ENCODE measurements at regions not wholly inside any gene's neighbourhood (a gene's known extent, or its start where the extent isn't known, plus 50 kb on each side); places are given as distances from the start of the nearest gene placed in this dataset.

- Mint-ChIP-seq H3K4me3 (ENCODE audit: unreplicated experiment) (no peak overlapping the region), H3K27me3 (ENCODE audit: insufficient read depth, unreplicated experiment) (no peaks in the 10 kb centered on the region), H3K27ac (ENCODE audit: low read depth, unreplicated experiment) (no peak overlapping the region), H3K9me3 (ENCODE audit: unreplicated experiment) (no peaks in the 10 kb centered on the region), H3K36me3 (ENCODE audit: insufficient read depth, unreplicated experiment) (no peaks in the 10 kb centered on the region), H3K4me1 (ENCODE audit: insufficient read depth, unreplicated experiment) (no peaks in the 10 kb centered on the region)
- TF ChIP-seq CTCF (IDR thresholded peaks at IDR 0.05; ENCODE audit: unreplicated experiment) = no peak
- intact Hi-C loops (cut with micrococcal nuclease) = no loop called here
- CTCF ChIA-PET = interaction anchor here (0.6 kb wide), 1 partner anchor 105 kb away, joined by 3 read pairs; no protein-coding TSS in a partner anchor
- BruUV-seq (replicated peaks) = no TSS peak
- POLR2A ChIA-PET = interaction anchor here (0.7 kb wide), 1 partner anchor 259 kb away, joined by 3 read pairs; no protein-coding TSS in a partner anchor
- DNase-seq (ENCODE audit: unreplicated experiment) = no peak
Measured at GRCh38 chr2:6671913-6672312, 193.8 kb downstream of the CMPK2 start.

GRCh38 chr2:6674381-6674780 is 191.3 kb downstream of the CMPK2 start:
- Mint-ChIP-seq H3K4me1 (ENCODE audit: insufficient read depth, unreplicated experiment) (no peaks in the 10 kb centered on the region), H3K4me3 (ENCODE audit: unreplicated experiment) (no peak overlapping the region), H3K27me3 (ENCODE audit: insufficient read depth, unreplicated experiment) (no peaks in the 10 kb centered on the region), H3K36me3 (ENCODE audit: insufficient read depth, unreplicated experiment) (no peaks in the 10 kb centered on the region), H3K9me3 (ENCODE audit: unreplicated experiment) (no peaks in the 10 kb centered on the region), H3K27ac (ENCODE audit: low read depth, unreplicated experiment) (no peak overlapping the region)
- ChIA-PET CTCF (no interaction called here), POLR2A (no interaction called here)
- TF ChIP-seq CTCF (IDR thresholded peaks at IDR 0.05; ENCODE audit: unreplicated experiment) = no peak
- BruUV-seq (replicated peaks) = no TSS peak
- intact Hi-C loops (cut with micrococcal nuclease) = no loop called here
- no peak for DNase-seq (ENCODE audit: unreplicated experiment)

- no peak for TF ChIP-seq CTCF (IDR thresholded peaks at IDR 0.05; ENCODE audit: unreplicated experiment)
- BruUV-seq (replicated peaks) = no TSS peak
- no peaks in the 10 kb centered on the region for H3K27me3 Mint-ChIP-seq (ENCODE audit: insufficient read depth, unreplicated experiment)
- no peak overlapping the region for H3K4me3 Mint-ChIP-seq (ENCODE audit: unreplicated experiment)
- no peaks in the 10 kb centered on the region for H3K4me1 Mint-ChIP-seq (ENCODE audit: insufficient read depth, unreplicated experiment)
- H3K36me3 Mint-ChIP-seq (ENCODE audit: insufficient read depth, unreplicated experiment) = no peaks in the 10 kb centered on the region
- intact Hi-C loops (cut with micrococcal nuclease) = no loop called here
- DNase-seq (ENCODE audit: unreplicated experiment) = no peak
- ChIA-PET CTCF (no interaction called here), POLR2A (no interaction called here)
- no peaks in the 10 kb centered on the region for H3K9me3 Mint-ChIP-seq (ENCODE audit: unreplicated experiment)
- H3K27ac Mint-ChIP-seq (ENCODE audit: low read depth, unreplicated experiment) = no peak overlapping the region
Measured at GRCh38 chr2:6675791-6676190, 189.9 kb downstream of the CMPK2 start.

GRCh38 chr2:6676241-6676640 is 189.5 kb downstream of the CMPK2 start:
- intact Hi-C loops (cut with micrococcal nuclease) = no loop called here
- no peak for DNase-seq (ENCODE audit: unreplicated experiment)
- Mint-ChIP-seq H3K27me3 (ENCODE audit: insufficient read depth, unreplicated experiment) (no peaks in the 10 kb centered on the region), H3K4me3 (ENCODE audit: unreplicated experiment) (no peak overlapping the region), H3K9me3 (ENCODE audit: unreplicated experiment) (no peaks in the 10 kb centered on the region), H3K4me1 (ENCODE audit: insufficient read depth, unreplicated experiment) (no peaks in the 10 kb centered on the region), H3K27ac (ENCODE audit: low read depth, unreplicated experiment) (no peak overlapping the region), H3K36me3 (ENCODE audit: insufficient read depth, unreplicated experiment) (no peaks in the 10 kb centered on the region)
- ChIA-PET POLR2A (no interaction called here), CTCF (no interaction called here)
- TF ChIP-seq CTCF (IDR thresholded peaks at IDR 0.05; ENCODE audit: unreplicated experiment) = no peak
- no TSS peak for BruUV-seq (replicated peaks)

Data from MCF 10A (cell line).